SH-SY5Y (cell line): ENCODE measurements at regions not wholly inside any gene's neighbourhood (a gene's known extent, or its start where the extent isn't known, plus 50 kb on each side); places are given as distances from the start of the nearest gene placed in this dataset.

Source experiments
- GATA2 ChIP-seq: IDR thresholded peaks from 2 replicates; pipeline ENCODE4 v1.6.1; 2011; ENCODE audit warnings: mild to moderate bottlenecking, low read depth, low read length
- GATA3 ChIP-seq: IDR thresholded peaks from 2 replicates; pipeline ENCODE4 v1.6.1; 2011; ENCODE audit warnings: low read depth, mild to moderate bottlenecking, low read length, moderate library complexity

DNA sequence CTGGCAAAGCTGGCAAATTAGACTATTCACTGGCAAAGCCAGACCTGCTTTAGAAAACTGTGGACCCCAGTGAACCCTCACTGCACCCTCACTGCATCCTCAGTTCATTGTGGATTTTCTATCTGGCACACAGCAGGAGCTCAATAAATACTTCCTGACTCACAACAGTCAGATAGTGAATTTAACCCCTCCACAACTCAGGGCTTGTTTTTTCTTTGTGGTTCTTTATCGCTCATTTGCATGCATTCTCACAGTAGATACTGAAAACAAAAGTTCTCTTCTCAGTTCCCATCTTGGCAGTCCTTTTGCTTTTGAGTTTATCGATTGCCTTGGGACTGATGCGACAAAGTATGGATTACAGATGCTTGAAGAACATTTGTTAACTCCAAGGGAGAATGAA, 99.8 kb downstream of the ACTL7B start:
- TF ChIP-seq GATA3 (no peak), GATA2 (no peak)

DNA sequence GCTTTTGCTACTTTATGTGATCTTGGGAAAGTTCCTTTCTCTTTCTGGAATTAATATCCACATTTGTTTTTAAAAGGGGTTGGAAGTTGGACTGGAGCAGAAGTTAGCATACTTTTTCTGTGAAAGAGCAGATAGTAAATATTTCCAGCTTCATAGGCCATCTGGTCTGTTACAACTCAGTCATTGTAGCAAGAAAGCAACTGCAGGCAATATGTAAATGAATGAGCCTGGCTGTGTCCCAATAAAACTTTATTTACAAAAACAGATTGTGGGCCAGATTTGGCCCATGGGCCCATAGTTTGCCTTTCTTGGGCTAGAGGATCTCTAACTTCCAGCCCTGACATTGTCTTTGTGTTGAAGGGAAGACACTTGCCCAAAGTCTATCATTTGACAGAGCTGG, 104.4 kb downstream of the ACTL7B start:
- no peak for TF ChIP-seq GATA2
- no peak for TF ChIP-seq GATA3

- TF ChIP-seq GATA3 = no peak
- no peak for TF ChIP-seq GATA2
Measured at GRCh38 chr9:108750661-108751215, 105.0 kb downstream of the ACTL7B start.

- TF ChIP-seq GATA3 = no peak
- TF ChIP-seq GATA2 = no peak
Measured at GRCh38 chr9:108748776-108749175, 107.0 kb downstream of the ACTL7B start.

- TF ChIP-seq GATA3 = no peak
- no peak for TF ChIP-seq GATA2
Measured at GRCh38 chr9:108746864-108747263, 108.9 kb downstream of the ACTL7B start.

DNA sequence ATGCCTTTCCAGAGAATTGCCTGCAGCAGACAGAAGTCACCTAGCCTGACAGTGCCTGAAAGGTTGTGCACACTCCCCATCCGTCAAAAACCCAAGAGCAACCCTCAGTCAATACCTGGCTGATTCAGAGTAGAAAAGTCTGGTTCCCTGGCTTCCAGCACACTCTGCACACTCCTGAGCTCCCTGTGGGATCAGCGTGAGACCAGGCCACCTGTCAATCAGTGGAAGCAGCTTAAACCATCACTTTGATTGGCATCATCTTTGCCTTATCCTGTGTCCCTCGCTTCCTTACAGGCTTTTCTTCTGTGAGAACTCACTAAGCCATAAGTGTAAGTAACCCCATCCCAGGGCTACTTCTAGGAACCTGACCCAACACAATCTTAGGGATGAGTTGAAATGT, 109.8 kb downstream of the ACTL7B start:
- TF ChIP-seq GATA2 (no peak), GATA3 (no peak)

GRCh38 chr9:108744641-108745040, 111.1 kb downstream of the ACTL7B start:
- no peak for TF ChIP-seq GATA3
- TF ChIP-seq GATA2 = no peak

DNA sequence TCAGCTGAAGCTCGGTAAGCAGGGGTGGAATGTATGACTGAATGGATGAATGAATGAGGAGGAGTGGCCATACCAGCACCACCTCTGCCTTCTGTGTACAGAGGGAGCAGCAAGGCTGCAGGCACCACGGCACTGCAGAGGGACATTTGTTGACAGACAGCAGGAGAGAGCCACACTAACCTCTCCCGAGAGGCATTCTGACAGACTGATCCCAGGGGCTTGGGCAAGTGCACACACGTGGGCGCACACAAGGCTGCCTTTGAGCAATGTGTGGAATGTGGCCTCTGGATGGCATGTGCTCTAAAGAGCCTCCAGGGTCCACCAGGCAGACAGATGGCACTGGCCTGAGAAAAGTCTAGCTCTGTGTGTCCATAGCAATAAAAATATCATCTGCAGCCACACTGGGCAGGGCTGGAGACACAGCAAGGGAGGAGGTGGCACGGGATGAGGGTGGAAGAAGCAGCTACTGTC, 111.8 kb downstream of the ACTL7B start:
- TF ChIP-seq GATA2 = no peak
- TF ChIP-seq GATA3 = no peak

GRCh38 chr9:108743416-108743815, 112.4 kb downstream of the ACTL7B start:
- TF ChIP-seq GATA2 = no peak
- no peak for TF ChIP-seq GATA3

- TF ChIP-seq GATA3 (no peak), GATA2 (no peak)
Measured at GRCh38 chr9:108742191-108742590, 113.6 kb downstream of the ACTL7B start.

- no peak for TF ChIP-seq GATA2
- no peak for TF ChIP-seq GATA3
Measured at GRCh38 chr9:108727580-108728111, 128.1 kb downstream of the ACTL7B start.

DNA sequence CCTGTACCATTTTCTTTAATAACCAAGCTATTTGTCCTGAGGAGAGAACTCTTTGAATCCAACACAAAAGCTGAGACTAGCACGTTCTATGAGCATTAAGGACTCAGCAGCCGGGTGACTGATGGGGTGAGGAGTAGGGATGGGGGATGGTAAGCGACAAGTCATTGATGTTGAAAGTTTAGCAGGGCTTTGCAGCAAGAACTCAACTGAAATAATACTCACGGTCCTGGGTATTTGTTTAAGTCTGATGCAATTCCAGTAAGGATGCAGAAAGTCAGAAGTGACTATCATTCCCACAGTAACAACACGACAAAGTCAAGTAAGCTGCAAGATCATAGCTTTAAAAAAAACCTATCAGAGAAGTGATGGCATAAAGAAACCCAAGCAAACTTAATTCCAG, 131.1 kb downstream of the ACTL7B start:
- TF ChIP-seq GATA2 = no peak
- no peak for TF ChIP-seq GATA3

GRCh38 chr9:108724122-108724521, 131.7 kb downstream of the ACTL7B start:
- TF ChIP-seq GATA2 (no peak), GATA3 (no peak)

DNA sequence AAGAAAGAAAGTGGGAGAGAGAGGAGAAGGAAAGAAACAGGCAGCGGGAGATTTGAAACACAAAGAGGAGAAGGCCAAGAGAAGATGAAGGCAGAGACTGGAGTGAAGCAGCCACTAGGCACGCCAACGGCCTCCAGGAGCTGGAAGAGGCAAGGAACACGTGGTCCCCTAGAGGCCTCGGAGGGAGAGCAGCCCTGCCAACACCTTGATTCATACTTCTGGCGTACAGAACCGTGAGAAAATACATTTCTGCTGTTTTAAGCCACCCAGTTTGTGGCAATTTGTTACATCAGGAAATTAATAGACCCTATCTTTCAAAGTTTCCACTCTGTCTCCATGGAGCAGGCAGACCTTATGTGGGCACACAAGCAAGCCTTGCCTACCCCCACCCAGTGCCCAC, 133.4 kb downstream of the ACTL7B start:
- TF ChIP-seq GATA2 = no peak
- TF ChIP-seq GATA3 = no peak

GRCh38 chr9:108720191-108720642, 135.6 kb downstream of the ACTL7B start:
- TF ChIP-seq GATA2 (no peak), GATA3 (no peak)
